GM12865 (cell line): ENCODE measurements at regions not wholly inside any gene's neighbourhood (a gene's known extent, or its start where the extent isn't known, plus 50 kb on each side); places are given as distances from the start of the nearest gene placed in this dataset.

ENCODE experiments used
- DNase-seq: peaks from one replicate; pipeline ENCODE4 v3.0.0; 2010; ENCODE audit warnings: low read depth
- H3K4me3 ChIP-seq: 2 replicates; pipeline ENCODE4 v1.5.1; 2011; ENCODE audit warnings: mild to moderate bottlenecking, low read depth, low read length, control low read depth
- TF ChIP-seq, protein P1 (sequence below): IDR thresholded peaks from 2 replicates; pipeline ENCODE4 v1.5.1; 2011; ENCODE audit warnings: low read length, control low read depth, low read depth, inconsistent platforms; ENCODE audit not compliant: insufficient read depth; ENCODE audit errors: missing control alignments

DNA sequence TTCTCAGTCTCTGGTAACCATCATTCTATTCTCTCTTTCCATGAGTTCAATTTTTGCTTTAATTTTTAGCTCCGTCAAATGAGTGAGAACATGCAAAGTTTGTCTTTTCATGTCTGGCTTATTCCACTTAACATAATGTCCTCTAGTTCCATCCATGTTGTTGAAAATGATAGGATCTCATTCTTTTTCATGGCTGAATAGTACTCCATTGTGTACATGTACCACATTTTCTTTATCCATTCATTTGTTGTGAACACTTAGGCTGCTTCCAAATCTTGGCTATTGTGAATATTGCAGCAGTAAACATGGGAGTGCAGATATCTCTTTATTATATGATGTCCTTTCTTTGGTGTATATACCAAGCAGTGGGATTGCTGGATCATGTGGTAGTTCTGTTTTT is 145.4 kb upstream of the E2F7 start:
- no peak for DNase-seq
- TF ChIP-seq, protein P1, sequence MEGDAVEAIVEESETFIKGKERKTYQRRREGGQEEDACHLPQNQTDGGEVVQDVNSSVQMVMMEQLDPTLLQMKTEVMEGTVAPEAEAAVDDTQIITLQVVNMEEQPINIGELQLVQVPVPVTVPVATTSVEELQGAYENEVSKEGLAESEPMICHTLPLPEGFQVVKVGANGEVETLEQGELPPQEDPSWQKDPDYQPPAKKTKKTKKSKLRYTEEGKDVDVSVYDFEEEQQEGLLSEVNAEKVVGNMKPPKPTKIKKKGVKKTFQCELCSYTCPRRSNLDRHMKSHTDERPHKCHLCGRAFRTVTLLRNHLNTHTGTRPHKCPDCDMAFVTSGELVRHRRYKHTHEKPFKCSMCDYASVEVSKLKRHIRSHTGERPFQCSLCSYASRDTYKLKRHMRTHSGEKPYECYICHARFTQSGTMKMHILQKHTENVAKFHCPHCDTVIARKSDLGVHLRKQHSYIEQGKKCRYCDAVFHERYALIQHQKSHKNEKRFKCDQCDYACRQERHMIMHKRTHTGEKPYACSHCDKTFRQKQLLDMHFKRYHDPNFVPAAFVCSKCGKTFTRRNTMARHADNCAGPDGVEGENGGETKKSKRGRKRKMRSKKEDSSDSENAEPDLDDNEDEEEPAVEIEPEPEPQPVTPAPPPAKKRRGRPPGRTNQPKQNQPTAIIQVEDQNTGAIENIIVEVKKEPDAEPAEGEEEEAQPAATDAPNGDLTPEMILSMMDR = no peak
- H3K4me3 ChIP-seq = no peak overlapping the region

- TF ChIP-seq, protein P1 = no peak
- peak; percentile 4 for DNase-seq
Measured at GRCh38 chr12:77204083-77204482, 138.7 kb upstream of the E2F7 start.

GRCh38 chr12:77202457-77203060 is 137.2 kb upstream of the E2F7 start:
- no peak for DNase-seq
- TF ChIP-seq, protein P1 = no peak
- H3K4me3 ChIP-seq = no peak overlapping the region

More at GRCh38 chr12:77204083-77204482, 138.7 kb upstream of the E2F7 start:
- H3K4me3 ChIP-seq = no peak overlapping the region

GRCh38 chr12:77189901-77190416 is 124.6 kb upstream of the E2F7 start:
- no peak overlapping the region for H3K4me3 ChIP-seq
- DNase-seq = no peak
- TF ChIP-seq, protein P1 = no peak

- DNase-seq = no peak
- TF ChIP-seq, protein P1 = no peak
- H3K4me3 ChIP-seq = no peak overlapping the region
Measured at GRCh38 chr12:77189458-77189857, 124.1 kb upstream of the E2F7 start.

- DNase-seq = no peak
- H3K4me3 ChIP-seq = no peak overlapping the region
- TF ChIP-seq, protein P1 = no peak
Measured at GRCh38 chr12:77179515-77179914, 114.1 kb upstream of the E2F7 start.

DNA sequence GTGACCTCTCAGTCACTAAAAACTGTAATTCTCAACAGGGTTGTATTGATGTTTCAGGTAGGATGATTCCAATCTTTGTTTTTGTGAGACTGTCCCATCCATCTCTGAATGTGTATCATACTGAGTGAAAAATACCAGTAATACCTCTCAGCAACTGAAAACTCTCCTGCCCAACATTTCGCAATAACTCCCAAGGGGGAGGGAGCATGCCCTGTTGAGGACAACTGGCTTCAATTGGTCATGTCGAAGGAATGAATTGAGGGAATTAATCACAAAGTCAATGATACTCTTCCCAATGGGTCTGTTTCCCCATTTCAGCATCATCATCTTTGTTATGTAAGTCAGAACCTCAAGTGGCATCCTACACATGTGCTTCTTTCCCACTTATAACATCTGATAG is 102.4 kb upstream of the E2F7 start:
- no peak overlapping the region for H3K4me3 ChIP-seq
- DNase-seq = no peak
- TF ChIP-seq, protein P1 = no peak
